Stromal cell of bone marrow (primary cell): ENCODE measurements at regions not wholly inside any gene's neighbourhood (a gene's known extent, or its start where the extent isn't known, plus 50 kb on each side); places are given as distances from the start of the nearest gene placed in this dataset.
A peak's percentile ranks its signal among the peaks of the same experiment; 100 is the strongest.
"Not testable (repeated sequence)": the region's sequence is repeated elsewhere in the genome, so short reads cannot be mapped to it uniquely, and the experiment has no call there.

Experiments
- DNase-seq: peaks from one replicate; pipeline ENCODE4 v3.0.0-alpha.2; 2012; ENCODE audit warnings: low read depth

DNA sequence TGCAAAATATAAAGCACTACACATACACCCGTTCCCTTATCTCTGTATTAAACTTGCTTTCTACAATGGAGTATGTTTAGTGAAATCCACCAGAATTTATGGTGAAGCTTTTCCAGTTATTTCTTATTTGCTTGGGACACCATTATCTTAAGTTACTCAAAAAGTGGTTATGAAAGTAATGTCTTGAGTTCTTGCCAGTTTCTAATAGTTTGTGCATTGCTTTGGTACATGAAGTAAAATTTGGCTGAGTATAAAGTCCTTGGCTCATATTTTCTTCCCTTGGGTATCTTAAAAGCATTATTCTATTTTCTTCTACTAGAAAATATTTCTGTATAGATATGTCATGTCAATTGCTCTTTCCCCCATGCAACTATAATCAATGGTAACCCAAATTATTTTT lies 85.2 kb downstream of the POLR1F start:
- peak; percentile 48 for DNase-seq

DNA sequence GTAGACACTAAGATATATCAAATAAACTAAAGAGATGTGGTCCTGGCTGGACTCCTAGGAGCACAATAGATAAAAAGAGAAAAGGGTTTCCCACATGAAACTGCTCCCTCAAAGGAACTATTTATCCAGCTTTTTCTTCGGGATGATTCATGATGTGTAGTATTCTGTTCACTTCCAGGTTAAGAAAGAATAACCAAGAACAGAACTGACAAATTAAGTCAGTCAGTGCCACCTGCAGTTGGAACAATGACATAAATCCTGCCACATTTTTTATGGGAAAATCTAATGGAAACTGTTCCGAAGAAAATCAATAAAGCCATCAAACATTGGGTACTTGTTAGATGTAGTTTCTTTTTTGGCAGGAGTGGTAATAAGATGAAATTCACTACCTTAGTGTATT lies 87.1 kb downstream of the POLR1F start:
- peak; percentile 13 for DNase-seq

DNA sequence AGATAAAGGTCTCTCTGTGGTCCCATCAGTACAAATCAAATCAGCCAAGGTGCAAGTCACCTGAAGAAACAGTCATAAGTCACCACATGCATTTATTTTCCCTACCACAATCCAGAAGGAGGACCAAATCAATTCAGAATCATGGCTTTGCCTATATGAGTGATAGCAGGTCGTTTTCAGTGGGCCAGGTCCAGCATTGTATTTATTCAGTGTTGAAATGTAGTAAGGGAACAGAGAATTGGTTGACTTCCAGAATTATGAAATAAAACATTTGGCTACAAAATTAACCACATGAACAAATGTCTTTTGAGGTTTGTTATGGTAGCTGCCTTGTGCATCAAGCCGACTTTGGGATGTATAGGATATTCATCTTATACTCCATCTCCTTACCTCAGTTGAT lies 88.4 kb downstream of the POLR1F start:
- DNase-seq: peak; percentile 19

DNA sequence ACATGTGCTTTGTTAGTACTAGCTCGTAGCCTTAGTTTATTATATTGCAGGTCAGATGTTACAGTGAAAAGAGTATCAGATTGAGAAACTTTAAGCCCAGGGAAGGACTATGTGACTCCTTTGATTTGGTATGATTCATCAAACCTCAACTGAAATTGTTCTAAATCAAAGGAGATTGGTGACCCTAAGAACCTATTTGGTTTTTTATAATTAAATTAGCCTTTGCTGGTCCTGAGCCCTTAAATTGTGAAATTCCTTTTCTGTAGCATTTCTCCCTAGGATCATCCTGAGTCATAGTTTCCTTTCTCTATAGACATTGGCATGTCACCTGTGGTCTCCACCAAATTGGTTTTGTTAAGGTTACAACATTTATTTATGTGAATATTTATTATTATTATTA lies 89.7 kb downstream of the POLR1F start:
- peak; percentile 6 for DNase-seq

DNA sequence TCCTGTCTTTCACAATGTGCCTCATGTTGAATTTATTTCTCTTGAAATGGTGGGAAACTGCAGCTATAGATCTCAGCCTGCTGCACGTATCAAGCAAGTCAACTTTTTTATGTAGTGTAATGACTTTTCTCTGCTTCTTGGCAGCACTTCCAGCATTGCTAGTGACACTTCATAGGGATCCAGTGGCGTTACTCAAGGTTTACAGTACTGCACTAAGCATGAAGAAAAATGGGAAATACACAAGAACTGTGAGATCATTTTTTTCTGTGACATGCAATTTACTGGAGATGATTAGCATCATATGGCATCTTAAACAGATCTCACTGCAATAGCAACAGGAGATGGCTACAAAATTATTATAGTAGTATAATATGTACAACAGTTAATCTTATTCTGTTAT lies 90.9 kb downstream of the POLR1F start:
- no peak for DNase-seq

DNA sequence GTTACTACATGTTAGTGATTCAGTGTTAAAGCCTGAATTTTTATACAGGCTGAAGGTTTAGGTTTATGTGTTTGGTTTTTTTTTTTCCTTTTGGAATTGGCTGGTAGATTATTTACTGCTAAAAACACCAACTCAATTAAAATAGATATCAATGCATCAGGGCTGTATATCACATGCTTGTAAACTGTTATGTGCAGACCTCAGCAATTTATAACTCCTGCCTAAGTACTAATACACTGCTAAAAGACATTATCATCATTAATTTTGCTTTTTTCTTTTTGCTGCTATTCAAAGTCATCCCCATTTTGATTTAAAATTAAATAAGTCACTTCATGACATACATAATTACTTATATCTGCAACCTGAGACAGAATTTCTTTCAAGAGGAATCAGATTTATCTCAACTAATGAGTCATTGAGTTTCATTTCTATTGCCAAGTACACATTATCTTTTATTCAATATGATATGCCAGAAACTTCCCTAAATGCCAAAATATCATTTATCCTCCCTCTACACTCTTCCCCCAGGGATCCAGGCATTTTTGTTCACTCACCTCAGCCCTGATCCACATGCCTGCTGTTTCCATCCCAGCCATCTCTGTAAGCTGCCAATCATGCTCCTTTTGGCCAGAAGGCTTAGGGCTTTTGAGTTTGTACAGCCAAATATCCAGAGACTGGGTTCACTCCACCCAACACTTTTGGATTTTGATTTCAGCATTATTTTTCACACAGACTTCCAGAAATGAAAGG lies 98.5 kb downstream of the POLR1F start:
- no peak for DNase-seq

DNA sequence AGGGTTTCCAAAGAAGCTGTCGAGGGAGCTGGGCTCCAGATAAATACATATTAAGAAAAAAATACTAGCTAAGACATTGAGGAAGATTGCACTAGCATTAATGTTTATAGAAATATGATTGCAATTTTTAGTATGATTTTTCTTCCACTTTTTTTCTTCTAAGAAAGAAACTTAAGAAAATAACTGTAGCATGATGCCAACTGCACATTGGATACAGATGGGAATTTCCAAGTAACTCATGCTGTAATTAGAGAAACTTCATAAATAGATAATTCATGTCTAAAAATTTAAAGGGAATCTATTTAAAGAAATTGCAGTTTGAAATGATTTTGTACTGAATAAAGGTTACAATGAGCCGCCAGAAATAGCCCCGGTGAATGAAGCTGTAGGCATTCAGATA lies 119.4 kb downstream of the POLR1F start:
- no peak for DNase-seq

DNA sequence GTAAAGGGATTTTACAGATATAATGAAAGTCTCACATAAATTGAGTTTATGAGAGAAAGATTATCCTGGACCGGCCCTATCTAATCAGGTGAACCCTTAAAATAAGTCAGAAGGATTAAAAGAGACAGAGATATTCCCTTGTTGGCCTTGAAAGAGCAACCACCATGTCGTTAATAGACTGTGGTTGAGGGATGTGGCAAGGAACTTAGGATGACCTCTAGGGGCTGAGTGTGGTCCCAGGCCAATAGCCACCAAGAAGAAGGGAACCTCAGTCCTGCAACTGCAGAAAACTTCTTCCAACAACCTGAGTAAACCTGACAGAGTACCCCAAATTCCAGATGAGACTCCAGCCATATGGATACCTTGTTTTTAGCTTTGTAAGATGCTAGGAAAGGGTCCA lies 121.5 kb downstream of the POLR1F start:
- DNase-seq: no peak

DNA sequence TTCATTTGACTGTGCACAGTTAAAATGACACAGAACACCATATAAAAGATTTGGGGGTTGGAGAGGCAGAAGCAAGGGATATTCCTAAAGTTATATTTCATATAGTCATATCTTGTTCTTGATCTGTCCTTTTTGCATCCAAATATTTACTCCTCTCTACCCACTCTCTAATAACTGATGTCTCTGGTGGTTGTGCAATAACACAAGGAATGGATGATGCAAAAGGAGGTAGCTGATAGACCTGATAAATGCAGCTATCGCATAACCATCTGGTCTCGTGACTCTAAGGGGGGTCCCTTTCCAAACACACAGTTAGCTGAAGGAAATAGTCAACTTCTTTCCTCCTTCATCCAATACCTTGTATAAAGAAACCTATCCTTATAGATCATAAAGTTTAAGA lies 123.1 kb downstream of the POLR1F start:
- DNase-seq: no peak

DNA sequence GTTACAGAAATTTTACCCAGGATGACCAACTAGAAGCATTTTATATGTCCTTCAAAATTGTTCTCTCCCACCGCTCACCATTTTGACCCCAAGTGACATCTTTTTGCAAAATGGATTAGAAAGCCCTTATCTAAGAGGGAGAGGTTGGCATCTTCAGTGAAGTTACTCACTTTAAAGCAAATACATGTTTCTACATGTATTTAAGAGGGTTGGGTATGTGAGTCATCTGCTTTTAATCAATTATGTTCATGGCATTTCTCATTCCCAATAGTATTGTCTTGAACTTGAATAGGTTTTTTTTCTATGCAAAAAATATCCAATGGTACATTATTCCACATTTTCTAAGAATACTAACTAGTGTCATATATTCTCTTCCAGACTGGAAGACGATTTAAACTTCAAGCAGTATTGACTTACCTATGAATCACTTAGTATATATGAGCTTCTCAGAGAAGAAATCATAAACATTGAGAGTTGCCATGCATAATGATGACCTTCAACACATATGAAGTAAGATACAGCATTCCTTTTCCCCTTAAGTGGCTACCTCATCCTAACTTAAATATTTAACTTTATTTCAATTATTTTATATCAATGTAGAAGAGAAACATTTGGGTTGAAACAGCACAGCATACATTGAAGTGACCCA lies 132.8 kb downstream of the POLR1F start:
- no peak for DNase-seq

DNA sequence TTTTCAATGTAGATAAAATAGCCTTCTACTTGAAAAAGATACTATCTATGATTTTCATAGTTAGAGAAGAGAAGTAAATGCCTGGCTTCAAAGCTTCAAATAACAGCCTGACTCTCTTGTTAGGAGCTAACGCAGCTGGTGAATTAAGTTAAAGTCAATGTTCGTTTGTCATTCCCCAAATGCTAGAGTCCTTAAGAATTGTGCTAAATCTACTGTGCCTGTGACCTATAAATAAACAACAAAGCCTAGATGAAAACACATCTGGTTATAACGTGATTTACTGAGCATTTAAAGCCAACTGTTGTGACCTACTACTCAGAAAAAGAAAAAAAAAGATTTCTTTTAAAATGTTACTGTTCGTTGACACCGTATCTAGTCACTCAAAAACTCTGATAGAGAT lies 134.7 kb downstream of the POLR1F start:
- DNase-seq: no peak

DNA sequence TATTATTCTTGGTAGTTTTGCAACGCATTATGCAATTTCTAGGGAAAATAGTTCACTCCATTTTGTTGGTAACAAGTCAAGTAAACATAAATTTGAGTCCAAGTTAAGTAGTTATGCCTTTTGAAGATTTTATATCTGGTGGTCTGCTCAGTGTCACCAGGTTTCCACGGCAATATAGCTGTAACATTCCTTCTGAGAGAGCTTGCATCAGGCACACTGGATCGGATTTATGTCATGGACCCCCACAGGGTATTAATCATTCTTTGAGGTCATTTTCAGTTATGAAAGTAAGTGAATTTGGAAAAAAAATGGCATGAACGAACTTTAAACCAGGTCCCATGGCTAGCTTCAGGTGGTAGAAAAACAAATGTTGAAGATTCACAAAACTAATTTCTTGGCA lies 136.3 kb downstream of the POLR1F start:
- no peak for DNase-seq

DNA sequence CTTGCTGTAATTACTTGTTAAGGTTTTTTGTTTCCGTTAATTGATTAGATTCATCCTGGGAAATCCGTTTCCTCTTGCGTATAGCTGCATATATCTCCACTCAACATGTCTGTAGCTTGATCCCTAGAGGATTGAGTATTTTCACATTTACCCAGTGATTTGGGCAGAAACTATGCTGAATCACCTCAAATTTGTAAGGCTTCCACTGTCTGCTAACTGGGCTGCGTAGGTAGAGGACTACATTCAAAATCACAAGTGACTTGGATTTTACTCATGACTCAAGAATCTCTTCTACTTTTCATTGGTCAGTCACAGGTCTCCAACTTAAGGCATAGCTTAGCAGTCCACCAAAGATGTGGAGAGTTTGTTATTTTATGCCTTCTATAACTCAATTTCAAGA lies 141.8 kb downstream of the POLR1F start:
- no peak for DNase-seq

DNA sequence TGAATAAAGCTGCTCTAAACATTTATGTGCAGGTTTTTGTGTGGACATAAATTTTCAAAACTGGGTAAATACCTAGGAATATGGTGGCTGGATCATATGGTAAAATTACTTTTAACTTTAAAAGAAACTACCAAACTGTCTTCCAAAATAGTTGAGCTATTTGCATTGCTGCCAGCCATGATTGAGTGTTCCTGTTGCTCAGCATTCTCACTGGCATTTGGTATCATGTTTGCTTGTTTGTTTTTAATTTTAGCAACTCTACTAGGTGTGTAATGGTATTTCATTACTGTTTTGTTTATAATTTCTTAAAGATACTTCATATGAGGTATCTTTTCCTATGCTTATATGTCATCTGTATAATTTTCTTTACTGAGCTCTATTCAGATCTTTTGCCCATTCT lies 143.2 kb downstream of the POLR1F start:
- DNase-seq: no peak

DNA sequence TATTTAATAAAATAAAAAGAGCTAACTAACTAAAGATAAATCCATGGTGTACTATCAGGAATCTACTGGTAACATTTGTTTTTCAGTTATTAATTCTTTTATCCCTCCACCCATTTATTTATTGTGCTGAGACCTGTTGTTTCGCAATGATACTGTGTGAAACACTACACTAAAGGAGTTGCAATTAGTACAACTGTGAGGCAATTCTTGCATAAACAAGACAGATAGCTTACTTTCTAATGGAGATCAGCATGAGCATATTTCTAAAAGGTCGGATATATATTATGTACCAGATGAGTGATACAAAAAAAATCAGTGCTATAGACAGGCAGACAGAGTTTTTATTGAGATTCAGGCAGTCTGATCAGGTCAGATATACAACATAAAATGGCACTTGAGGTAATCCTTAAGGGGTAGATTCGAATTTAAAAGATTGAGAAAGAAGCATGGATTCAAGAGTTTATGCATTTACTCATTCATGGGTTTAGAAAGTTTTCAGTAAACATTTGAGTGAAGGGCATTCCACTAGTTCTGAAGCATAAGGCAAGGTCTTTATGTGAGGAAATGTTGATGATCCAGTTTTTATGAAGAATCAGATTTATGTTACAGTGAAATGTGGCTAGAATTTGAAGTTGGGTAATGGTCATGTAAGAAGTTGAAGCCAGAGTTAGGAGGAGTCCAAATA lies 147.6 kb downstream of the POLR1F start:
- DNase-seq: no peak

DNA sequence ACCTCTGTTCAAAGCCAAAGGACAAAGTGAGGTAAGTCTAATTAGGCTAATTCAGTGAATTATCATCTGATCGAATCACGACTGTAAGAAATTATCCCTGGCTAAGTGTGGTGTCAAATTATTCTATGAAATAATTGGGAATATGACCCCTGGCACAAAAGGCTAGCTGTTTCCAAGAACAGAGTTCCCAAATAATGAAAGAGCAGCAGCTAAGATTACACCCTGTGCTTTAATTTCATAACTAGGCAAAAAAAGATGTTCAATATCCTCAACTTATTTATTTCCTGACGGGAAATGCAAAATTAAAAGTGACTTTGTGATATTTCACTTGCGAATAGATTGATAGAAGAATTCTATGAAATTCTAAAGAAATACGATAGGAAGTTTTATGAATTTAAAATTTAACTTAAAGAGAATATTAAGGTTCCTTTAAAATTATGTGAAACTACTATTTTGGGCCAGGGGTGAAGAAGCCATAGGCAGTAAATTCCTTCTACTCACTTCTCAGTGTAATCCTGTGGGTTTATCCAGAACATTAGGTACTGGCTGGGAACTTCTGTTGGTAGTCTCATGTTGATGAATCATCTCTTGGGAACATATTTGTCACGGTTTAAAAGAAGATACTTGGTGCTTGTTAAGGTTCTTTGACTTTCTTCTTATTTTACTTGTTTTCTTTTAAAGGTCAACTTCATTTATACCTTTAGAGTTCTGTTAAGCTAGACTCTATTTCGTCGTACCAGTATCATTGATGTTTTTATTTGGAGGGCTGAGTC lies 148.5 kb downstream of the POLR1F start:
- DNase-seq: peak; percentile 50

DNA sequence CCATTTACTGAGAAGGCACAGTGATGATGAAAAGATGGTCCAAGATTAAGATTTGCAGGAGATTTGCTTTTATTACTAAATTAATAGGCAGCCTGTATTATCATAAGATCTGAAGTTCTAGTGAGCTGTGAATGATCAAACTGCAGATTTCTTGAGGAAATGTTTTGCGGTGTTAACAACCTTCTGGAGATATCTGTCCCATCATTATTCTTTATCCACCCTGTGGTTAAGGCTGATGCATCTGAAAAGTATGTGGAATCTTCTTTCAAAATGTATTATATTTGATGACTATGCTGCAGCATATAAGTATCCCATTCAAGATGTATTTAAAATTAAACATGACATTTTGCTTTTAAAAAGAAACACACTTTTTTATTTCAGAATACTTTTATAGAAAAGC lies 150.3 kb downstream of the POLR1F start:
- no peak for DNase-seq

DNA sequence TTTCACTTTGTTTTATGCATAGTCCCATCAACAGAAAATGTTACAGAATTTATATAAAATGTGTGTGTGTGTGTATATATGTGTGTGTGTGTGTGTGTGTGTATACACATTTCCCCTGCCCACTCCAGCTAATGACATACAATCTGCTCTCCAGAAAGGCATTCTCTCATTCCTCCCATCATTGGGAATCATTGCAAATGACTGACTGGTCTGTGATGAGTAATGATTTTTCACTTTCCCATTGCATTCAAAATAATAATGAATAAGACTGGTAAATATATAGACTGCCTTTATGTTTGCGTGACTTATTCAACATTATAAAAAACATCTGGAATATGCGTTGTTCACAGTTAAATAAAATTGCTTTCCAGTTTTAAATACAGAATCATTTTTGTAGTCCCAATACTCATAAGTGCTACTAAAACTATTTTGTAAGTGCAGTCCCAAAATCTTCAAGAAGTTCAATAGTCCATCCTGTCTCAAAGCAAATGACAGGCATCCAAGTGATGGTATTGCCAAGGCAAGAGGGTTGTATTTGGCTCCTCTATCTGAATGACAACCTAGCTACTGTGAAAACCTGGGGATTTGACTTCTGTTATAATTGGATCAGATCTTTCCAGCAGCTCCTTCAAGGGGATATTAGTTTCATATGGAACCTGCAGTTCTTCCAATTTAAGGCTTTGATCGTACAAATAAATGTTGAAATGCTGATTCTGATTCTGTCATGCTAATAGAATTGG lies 150.9 kb downstream of the POLR1F start:
- DNase-seq: no peak

DNA sequence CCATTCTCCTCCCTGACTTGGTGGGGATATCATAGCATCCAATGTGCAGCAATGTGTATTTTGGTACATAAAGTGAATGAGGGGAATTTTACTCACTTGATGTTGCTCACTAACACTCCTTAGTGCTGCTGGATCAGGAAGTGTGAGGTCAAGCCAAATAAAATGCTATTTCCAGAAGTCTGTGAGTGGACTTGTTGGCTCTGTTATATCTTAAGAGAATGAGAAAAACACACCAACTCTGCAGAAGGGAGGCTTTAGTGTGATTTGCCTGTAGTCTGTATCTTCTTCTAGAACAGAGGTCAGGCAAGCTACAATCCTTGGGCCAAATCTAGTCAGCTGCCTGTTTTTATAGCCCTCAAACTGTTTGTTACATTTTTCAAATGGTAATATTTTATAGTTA lies 154.3 kb downstream of the POLR1F start:
- no peak for DNase-seq

DNA sequence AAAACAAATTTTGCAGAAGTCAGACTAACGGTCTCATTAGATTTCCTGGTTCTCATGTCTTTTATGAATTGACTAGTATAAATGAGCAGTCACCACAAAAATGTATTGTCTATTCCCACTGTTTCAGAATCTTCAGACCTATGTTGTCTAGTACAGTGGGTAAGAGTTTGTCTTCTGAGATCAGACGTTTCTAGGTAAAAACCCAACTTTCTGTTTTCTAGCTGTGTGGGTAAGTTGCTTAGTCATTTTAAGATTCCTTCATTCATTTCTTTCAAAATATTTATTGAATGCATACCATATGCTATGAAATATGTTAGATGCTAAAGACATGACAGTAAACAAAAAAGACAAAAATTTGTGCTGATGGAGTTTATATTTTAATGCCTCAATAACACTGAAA lies 156.3 kb downstream of the POLR1F start:
- no peak for DNase-seq

DNA sequence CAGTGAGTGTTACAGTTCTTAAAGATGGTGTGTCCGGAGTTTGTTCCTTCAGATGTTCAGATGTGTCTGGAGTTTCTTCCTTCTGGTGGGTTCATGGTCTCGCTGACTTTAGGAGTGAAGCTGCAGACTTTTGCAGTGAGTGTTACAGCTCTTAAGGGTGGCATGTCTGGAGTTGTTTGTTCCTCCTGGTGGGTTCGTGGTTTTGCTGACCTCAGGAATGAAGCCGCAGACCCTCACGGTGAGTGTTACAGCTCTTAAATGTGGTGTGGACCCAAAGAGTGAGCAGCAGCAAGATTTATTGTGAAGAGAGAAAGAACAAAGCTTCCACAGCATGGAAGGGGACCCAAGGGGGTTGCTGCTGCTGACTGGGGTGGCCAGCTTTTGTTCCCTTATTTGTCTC lies 159.6 kb downstream of the POLR1F start:
- not testable (repeated sequence) for DNase-seq

DNA sequence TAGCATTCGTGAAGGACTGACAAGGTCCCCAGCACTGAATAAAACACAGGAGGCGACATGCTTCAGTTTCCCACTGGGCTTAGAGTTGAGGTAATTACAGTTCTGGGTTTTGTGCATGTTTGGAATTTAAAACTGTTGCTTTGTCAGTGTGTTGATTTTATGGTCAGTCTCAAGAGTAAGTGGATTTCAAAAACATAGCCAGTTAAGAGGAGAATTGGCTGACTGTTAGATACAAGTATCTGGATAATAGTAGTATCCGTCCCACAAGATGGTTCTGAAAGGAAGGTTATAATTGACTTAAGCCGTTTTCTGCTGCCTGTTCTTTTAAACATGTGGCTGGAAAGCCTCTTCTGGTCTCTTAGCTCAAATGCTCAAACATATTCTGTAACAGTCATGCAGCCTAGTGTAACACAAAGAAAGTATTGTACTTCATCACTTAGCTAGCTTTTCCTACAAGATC lies 170.9 kb downstream of the POLR1F start:
- peak; percentile 25 for DNase-seq
